GM12891 (cell line): ENCODE measurements at regions not wholly inside any gene's neighbourhood (a gene's known extent, or its start where the extent isn't known, plus 50 kb on each side); places are given as distances from the start of the nearest gene placed in this dataset.

Experiments used
- PAX5 ChIP-seq: IDR thresholded peaks from 2 replicates; pipeline ENCODE4 v1.6.1; 2011; ENCODE audit warnings: low read length, moderate library complexity, mild to moderate bottlenecking; ENCODE audit not compliant: insufficient read depth, severe bottlenecking
- POLR2A ChIP-seq: IDR thresholded peaks from 2 replicates; pipeline ENCODE4 v1.6.1; 2011; ENCODE audit warnings: low read depth, low read length, control low read depth
- POLR2AphosphoS5 ChIP-seq: IDR thresholded peaks from 2 replicates; pipeline ENCODE4 v1.6.1; 2011; ENCODE audit warnings: low read depth, low read length, control low read depth
- POU2F2 ChIP-seq: IDR thresholded peaks from 2 replicates; pipeline ENCODE4 v1.6.1; 2011; ENCODE audit warnings: low read depth, mild to moderate bottlenecking, control low read depth, low read length, moderate library complexity
- SPI1 ChIP-seq: IDR thresholded peaks from 2 replicates; pipeline ENCODE4 v1.6.1; 2011; ENCODE audit warnings: low read depth, low read length, control low read depth

DNA sequence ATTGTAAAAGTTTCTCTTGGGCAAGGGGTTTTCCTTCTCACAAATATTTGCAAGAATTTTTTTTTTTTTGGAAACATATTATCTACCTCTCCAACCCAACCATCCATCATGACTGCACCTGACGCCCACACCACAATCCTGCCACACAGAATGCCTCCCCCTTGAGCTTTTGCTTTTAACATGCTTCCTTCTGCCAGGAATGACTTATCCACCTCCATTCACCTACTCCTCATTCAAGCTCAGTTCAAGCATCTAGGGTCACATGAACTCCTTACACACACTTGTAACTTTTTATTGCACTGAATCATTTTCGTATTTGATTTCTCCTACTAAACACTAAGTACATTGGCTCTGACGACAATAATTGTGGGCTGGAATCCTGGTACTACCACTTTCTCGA is 660.1 kb upstream of the AUTS2 start:
- TF ChIP-seq POLR2A (no peak), PAX5 (no peak), POLR2AphosphoS5 (no peak), SPI1 (no peak), POU2F2 (no peak)
